SH-SY5Y (cell line): ENCODE measurements at regions not wholly inside any gene's neighbourhood (a gene's known extent, or its start where the extent isn't known, plus 50 kb on each side); places are given as distances from the start of the nearest gene placed in this dataset.

Source experiments
- GATA2 ChIP-seq: IDR thresholded peaks from 2 replicates; pipeline ENCODE4 v1.6.1; 2011; ENCODE audit warnings: mild to moderate bottlenecking, low read depth, low read length
- GATA3 ChIP-seq: IDR thresholded peaks from 2 replicates; pipeline ENCODE4 v1.6.1; 2011; ENCODE audit warnings: low read depth, mild to moderate bottlenecking, low read length, moderate library complexity

GRCh38 chr6:48706310-48706709, 595.3 kb upstream of the PTCHD4 start:
- TF ChIP-seq GATA2 (no peak), GATA3 (no peak)
